HG02571 (cell line): ENCODE measurements at regions not wholly inside any gene's neighbourhood (a gene's known extent, or its start where the extent isn't known, plus 50 kb on each side); places are given as distances from the start of the nearest gene placed in this dataset.
"Not testable (repeated sequence)": the region's sequence is repeated elsewhere in the genome, so short reads cannot be mapped to it uniquely, and the experiment has no call there.

Experiments
- ATAC-seq: cut with Tn5 transposase; IDR thresholded peaks from one replicate; pipeline ENCODE4 v1.9.1; 2021; ENCODE audit warnings: mild to moderate bottlenecking, moderate library complexity; ENCODE audit not compliant: unreplicated experiment

DNA sequence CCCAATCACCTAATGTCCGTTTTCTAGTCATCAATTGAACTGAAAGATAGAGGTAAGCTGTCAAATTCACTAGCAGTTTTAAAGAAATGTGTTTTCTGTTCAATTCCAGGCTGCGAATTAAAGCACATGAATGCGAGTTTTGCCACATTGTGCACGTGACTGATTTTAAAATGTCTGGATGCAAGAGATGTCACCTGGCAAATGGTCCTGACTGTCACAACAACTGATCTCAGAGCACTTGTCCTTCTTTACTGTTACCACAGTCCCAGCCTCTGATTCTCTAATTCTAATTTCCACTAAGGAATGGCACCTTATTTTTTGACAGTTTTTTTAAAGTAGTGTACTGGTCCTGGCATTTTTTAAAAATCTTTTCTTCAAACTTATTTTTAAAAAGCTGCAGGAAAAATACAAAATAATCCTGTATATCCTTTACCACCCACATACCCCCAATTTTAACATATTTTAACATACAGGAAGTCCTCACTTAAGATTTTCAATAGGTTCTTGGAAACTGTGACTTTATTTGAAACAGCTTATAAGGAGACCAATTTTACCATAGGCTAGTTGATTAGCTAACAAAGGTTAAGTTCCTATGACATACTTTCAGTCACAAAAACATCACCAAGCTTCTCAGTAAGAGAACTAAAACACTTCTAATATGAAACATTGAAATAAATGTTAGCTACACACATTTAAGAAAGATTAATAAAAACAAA is 1364.3 kb downstream of the EFNA5 start:
- ATAC-seq: no peak

DNA sequence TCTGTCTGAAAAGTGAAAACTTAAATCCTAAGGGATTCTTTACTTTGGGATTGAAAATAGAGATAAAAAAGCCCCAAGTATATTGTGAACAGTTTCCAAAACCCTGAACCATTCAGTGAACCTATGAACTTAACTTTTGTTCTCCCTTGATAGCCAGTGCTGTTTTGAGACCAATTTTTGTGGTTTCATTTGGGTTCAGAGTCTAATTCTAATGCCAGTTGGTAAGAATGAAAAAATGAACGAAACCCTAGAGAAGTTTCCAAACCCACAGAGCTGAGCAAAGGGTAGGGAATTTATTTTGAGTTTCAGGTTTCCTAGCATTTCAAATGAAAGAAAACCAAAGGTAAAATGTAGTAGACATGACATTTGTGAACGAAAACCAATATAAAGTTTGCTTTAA is 1366.8 kb downstream of the EFNA5 start:
- no peak for ATAC-seq

DNA sequence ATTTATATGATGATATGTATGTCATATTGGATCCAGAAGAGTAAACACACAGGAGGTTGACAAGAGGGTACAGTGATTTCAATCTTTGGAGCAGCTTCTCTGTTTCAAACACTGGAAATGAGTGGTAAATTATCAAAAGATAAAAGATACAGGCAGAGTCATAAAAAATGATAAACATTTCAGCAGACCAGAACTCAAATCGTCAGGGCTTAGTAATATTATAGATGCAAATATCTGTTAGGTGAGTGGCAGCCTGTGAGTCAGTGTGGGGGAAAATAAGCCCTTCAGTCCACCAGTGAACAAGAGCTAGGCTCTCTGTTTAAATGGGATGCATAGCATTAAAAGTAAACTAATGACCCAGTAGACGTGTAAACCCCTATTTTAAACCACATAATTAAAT is 1378.1 kb downstream of the EFNA5 start:
- no peak for ATAC-seq

DNA sequence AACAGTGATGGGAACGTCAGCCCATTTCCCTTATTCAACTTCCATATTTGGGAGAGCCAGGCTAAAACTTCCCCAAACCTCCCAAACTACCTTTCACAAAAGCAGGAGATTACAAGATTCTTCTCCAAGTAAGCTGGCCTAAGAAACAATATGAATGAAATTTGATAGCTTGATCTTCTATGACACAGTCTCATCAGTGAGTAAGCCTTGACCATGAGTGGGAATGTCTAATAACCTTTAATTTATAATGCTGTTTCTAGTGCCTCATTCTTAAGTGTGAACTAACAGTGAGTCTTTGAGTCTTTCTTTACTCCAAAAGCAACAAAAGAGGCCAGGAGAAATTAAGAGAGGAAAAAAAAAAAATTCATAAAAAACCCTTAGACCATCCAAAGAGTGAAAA is 1379.9 kb downstream of the EFNA5 start:
- ATAC-seq: no peak

DNA sequence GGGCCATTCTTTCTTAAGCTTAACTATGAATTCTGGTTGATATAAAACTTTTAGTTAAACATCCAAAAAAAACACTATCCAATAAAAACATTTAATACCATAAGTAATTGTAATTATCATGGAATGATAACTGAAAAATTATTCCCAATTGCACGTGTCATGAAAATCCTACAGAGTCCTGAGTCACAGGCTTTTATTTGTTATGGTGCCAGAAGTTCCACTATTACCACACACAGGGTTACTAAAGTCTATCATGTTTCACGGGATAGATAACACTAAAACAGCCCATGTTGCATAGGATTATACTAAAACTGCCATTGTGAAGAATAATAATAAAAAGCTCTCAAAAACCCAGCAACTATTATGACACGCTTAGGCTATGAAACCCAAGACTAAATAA is 1381.8 kb downstream of the EFNA5 start:
- no peak for ATAC-seq

DNA sequence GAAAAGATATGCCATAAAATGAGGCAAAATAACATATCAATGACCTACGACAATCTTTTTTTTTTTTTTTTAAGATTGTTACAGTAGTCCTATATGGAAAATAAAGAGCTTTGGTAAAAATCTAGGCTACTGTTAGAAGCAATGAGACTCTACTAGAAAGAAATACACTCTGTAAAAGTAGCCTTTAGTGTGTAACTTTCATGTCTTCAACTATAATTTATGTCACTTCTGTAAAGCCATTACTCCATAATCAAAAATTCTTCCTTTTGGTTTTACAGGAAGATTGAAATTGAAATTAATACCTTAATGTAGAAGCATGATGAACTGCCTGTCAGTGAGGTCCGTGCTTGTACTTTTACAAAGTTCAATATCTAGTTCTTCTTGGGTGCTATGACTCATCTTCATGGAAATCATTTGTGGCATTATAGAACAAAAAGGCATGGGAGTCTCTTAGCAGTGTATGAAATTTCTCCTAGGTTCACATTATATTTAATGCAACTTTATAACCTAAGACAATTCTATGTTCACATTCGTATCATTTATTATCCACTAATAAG is 1393.1 kb downstream of the EFNA5 start:
- ATAC-seq: no peak

DNA sequence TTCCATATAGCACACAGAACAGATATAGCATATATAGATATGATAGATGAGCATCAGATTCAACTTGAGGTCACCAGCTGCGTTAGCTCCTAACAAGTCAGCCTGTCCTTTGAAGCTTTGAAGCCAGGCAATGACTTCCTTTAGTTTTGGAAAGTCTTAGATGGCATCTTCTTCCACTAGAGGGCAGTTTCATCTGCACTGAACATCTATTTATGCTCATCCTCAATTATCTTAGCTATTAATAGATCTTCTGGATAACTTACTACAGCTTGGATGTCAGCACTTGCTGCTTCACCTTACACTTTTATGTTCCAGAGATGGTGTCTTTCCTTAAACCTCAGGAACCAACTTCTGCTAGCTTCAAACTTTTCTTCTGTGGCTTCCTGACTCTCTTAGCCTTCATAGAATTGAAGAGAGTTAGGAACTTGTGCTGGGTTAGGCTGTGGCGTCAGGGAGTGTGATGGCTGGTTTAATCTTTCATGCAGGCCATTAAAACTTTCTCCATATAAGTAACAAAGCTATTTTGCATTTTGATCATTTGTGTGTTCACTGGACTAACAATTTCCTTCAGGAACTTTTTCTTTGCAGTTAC is 1401.4 kb downstream of the EFNA5 start:
- ATAC-seq: no peak

DNA sequence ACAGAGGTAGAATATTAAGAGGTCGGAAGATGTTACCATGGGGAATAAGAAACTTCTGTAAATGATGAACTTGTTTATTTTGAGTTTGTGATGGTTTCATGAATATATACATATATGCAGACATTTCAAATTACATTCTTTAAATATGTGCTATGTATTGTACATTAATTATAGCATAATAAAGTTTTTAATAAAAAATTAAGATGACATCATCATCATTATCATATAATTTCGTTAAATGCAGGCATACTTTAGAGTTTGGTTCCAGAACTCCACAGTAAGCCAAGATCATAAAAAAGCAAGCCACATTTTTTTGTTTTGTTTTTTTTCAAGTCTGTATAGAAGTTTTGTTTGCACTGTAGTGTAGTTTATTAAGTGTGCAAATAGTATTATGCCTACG is 1403.5 kb downstream of the EFNA5 start:
- no peak for ATAC-seq

DNA sequence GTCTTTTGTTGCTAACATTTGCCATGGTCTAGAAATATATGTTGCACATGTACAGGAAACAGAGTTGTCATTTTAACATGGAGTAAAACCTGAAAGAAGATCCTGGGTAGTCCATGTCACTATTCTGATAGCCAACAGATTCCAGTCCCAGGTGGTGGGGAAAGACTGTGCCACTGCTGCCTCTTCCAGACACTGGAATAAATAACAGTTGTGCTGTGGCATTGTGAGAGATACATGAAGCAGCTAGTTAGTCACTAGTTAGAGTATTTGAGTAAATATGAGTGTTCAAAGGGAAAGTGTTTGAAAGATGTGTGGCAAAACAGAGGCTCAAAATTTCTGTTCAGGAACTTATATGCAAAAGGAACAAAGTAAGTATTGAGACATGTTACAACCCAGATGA is 1408.3 kb downstream of the EFNA5 start:
- no peak for ATAC-seq

DNA sequence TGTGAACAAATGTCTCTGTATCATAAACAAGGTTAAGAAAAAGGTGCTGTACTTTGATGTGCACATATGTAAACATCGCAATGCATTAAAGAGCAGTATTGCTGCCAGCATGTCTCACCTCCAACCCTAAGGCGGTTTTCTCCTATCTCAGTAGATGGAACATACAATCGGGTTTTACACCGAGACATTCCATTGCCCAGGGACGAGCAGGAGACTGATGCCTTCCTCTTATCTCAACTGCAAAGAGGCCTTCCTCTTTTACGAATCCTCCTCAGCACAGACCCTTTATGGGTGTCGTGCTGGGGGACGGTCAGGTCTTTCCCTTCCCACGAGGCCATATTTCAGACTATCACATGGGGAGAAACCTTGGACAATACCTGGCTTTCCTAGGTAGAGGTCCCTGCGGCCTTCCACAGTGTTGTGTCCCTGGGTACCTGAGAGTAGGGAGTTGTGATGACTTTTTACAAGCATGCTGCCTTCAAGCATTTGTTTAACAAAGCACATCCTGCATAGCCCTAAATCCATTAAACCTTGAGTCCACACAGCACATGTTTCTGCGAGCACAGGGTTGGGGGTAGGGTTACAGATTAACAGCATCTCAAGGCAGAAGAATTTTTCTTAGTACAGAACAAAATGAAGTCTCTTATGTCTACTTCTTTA is 1411.2 kb downstream of the EFNA5 start:
- not testable (repeated sequence) for ATAC-seq

DNA sequence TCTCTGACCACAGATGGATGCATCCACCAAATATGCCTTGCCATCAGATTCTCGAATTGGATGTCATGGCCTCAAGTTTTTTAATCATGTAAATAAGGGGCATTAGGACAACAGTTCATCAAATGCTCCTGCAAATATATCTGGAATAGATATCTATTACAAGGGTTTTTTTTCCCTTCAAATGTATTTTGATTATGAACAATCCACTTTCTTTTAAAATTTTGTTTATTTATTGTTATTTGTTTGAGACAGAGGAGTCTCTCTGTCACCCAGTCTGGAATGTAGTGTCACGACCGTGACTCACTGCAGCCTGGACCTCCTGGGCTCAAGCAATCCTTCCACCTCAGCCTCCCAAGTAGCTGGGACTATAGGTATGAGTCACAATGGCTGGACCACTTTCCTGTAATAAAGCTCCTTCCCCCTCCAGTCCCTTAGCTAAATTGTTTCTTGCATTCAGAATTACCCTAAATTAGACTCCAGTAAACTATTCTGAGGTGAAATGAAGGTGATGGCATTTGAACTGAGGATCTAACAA is 1412.1 kb downstream of the EFNA5 start:
- ATAC-seq: no peak

DNA sequence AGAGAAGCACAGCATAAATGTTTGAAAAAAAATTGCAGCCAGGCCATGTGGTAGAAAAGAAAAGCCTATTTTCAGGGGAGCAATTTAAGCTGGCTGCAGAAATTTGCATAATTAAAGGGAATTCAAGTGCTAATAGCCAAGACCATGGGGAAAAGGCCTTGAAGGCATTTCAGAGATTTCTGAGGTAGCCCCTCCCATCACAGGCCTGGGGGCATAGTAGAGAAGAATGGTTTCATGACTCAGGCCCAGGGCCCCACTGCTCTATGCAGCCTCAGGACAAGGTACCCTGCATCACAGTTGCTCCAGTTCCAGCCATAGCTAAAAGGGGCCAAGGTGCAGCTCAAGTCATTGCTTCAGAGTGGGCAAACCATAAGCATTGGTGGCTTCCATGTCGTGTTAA is 1416.0 kb downstream of the EFNA5 start:
- ATAC-seq: no peak

DNA sequence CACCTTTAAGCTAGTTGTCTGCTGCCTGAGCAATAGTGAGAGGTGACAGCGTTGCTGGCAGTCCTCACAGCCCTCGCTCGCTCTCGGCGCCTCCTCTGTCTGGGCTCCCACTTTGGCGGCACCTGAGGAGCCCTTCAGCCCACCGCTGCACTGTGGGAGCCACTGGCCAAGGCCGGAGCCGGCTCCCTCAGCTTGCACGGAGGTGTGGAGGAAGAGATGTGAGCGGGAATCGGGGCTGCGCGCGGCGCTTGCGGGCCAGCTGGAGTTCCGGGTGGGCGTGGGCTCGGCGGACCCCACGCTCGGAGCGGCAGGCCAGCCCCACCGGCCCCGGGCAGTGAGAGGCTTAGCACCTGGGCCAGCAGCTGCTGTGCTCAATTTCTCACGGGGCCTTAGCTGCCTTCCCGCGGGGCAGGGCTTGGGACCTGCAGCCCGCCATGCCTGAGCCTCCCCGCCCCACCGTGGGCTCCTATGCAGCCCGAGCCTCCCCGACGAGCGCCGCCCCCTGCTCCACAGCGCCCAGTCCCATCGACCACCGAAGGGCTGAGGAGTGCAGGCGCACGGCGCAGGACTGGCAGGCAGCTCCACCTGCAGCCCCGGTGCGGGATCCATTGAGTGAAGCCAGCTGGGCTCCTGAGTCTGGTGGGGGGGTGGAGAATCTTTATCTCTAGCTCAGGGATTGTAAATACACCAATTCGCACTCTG is 1424.5 kb downstream of the EFNA5 start:
- ATAC-seq: not testable (repeated sequence)

DNA sequence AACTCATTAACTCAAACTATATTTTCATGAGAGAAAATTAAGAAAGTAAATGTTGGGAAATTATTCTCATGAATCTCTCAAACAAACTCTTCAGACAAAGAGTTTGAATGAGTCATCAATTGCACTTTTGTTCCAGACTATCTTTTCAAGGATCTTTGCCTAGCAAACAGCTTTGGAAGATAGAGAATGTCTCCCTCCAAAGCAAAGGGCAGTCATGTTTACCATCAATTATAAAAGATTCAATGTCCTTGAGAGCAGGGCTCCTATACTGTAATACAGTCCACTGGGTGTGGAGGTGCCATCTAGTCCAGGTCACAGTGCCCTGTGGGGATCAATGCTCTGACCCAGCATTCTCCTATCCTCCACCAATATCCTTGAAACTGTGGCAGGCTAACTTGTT is 1429.3 kb downstream of the EFNA5 start:
- ATAC-seq: no peak

DNA sequence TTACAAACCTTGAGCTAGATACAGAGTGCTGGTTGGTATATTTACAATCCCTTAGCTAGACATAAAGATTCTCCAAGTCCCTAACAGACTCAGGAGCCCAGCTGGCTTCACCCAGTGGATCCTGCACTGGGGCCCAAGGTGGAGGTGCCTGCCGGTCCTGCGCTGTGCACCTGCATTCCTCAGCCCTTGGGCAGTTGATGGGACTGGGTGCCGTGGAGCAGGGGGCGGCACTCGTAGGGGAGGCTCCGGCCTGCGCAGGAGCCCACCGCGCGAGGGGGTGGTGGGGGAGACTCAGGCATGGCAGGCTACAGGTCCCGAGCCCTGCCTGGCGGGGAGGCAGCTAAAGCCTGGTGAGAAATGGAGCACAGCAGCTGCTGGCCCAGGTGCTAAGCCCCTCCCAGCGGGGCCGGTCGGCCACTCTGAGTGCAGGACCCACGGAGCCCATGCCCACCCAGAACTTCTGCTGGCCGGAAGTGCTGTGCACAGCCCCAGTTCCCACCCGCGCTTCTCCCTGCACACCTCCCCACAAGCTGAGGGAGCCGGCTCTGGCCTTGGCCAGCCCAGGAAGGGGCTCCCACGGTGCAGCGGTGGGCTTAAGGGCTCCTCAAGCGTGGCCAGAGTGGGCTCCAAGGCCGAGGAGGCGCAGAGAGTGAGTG is 1464.7 kb downstream of the EFNA5 start:
- ATAC-seq: no peak

DNA sequence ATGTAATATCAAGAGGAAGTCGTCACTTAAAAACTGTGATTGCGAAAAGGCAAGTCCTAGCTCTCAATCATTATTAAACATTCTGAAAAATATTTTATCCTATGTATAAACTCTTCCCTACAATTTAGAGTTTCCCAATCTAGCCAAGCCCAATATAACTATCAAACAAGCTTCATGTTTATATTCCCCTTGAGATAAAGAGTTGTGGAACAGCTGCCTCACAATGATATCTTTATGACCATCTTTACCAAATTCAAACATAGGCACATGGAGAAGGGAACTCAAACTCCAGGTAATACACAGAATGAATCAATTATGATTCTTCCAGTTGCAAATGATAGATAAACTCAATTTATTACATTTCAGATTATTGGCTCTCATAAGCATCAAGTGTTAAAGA is 1468.7 kb downstream of the EFNA5 start:
- ATAC-seq: no peak

DNA sequence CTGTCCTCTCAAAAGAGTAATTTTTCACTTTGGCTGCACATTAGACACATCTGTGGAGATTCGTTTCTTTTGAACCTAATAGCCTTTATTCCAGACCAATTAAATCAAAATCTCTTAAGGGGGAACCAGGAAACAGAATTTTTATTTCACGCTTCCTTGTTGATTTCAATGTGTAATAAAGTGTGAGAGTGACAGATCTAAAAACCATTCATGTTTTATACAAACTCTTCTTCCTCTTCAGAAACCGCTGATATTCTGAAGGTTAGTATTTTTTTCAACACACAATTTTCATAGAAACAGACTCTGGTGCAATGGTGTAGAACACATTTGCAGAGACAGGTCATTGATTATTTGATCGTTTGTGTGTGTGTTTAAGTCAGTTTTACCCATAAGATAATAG is 1469.8 kb downstream of the EFNA5 start:
- no peak for ATAC-seq

DNA sequence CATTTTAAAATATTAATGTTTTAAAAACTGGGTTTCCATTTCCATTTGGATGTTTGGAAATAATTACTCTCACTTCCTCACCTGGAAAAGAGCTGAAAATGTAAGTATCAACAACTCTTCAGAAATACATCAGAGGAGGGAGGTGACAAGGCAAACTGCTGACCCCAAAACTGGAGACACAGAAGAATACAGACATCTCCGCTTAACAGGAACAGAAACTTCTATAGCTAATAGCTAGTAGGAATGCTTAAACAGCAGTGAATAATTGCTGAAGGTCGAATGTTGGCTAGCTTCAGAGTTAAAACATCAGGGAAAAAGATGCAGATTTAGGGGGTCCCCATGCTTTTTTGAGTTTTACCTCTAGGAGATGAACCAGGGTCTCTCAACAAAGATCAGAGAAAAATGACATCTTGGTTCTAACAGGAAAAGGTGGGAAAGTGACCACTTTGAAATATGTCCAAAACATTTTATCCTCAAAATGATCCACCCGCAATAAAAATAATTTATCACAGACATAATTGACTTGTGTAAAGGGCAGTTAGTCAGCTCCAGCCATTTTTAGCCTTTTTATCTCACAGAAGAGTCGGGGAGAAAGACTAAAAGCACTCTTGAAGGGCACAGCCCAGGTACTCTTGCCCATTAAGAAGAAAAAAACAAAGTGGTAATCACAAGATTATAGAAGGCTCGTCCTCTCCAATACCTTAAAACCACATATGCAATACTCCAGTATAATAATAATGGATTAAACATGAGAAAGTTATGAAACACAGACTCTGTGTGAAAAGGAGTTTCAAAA is 1474.9 kb downstream of the EFNA5 start:
- no peak for ATAC-seq

DNA sequence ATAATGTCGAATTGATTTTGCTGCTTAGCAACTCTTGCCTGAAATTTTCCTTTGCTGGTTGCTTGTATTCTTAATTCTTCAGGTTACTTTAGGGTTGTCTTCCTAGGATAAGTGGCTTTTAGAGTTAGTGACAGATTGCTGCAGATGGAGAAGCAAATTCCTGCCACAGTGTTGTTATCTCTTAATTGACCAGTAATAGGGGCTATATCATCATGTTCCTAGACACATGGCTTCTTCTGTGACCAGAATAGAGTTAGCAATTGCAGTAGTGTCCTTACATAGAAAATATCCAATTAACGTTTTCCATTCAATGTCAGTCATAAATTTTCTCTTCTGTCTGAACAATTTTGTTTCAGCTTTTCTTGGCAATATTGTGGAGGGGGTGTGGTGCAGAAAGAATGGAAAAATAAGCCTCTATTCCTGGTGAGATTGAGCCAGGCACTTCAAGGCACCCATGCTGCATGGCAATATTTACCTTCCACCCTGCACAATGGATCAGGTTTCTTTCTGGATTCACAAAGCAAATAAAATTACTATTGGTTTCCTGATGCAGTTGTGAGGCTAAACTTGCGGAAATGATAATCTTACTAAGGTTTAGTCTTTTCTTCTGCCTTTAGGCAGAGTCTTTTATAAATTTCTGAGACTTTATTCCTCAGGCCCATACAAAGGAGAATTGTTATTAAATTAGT is 1481.5 kb downstream of the EFNA5 start:
- no peak for ATAC-seq
